Skin epidermis (tissue), 12 donors: ENCODE measurements at regions not wholly inside any gene's neighbourhood (a gene's known extent, or its start where the extent isn't known, plus 50 kb on each side); places are given as distances from the start of the nearest gene placed in this dataset.
"Not testable (repeated sequence)": the region's sequence is repeated elsewhere in the genome, so short reads cannot be mapped to it uniquely, and the experiment has no call there.

Experiments
- H3K27ac ChIP-seq, 21 experiments: fragments of 200-600 bp; sonication (generic) in 11 of 21; one replicate each; pipeline ENCODE4 v1.5.0; 2020; ENCODE audit warnings: mild to moderate bottlenecking in 3 of 21, inconsistent platforms in 2 of 21, moderate library complexity in 2 of 21
- H3K4me3 ChIP-seq, 7 experiments: fragments of 200-600 bp; sonication (generic) in 2 of 7; one replicate each; pipeline ENCODE4 v1.5.0; 2020; ENCODE audit warnings: inconsistent platforms in 2 of 7, mild to moderate bottlenecking in 2 of 7, moderate library complexity in 1 of 7

- H3K27ac ChIP-seq, result no peak overlapping the region
These were observed 391.7 kb downstream of the EDEM1 start for GRCh38 chr3:5579139-5579602.

GRCh38 chr3:5579946-5580345 lies 392.4 kb downstream of the EDEM1 start:
- Histone ChIP-seq H3K4me3 (no peak overlapping the region), H3K27ac (no peak overlapping the region)

More at GRCh38 chr3:5579139-5579602, 391.7 kb downstream of the EDEM1 start:
- no peak overlapping the region for H3K4me3 ChIP-seq

GRCh38 chr3:5580826-5581225 lies 393.3 kb downstream of the EDEM1 start:
- Histone ChIP-seq H3K4me3 (no peak overlapping the region), H3K27ac (no peak overlapping the region)

- no peak overlapping the region for H3K4me3 ChIP-seq
- H3K27ac ChIP-seq, result no peak overlapping the region
These were observed 394.2 kb downstream of the EDEM1 start for GRCh38 chr3:5581743-5582142.

- Histone ChIP-seq H3K27ac (no peak overlapping the region), H3K4me3 (no peak overlapping the region)
These were observed 396.4 kb downstream of the EDEM1 start for GRCh38 chr3:5583920-5584319.

- no peak overlapping the region for H3K4me3 ChIP-seq
These were observed 397.6 kb downstream of the EDEM1 start for GRCh38 chr3:5585085-5585484.

GRCh38 chr3:5606884-5607472 lies 419.5 kb downstream of the EDEM1 start:
- Histone ChIP-seq H3K4me3 (no peak overlapping the region), H3K27ac (no peak overlapping the region)

More at GRCh38 chr3:5585085-5585484, 397.6 kb downstream of the EDEM1 start:
- no peak overlapping the region for H3K27ac ChIP-seq

GRCh38 chr3:5607581-5607980 lies 420.1 kb downstream of the EDEM1 start:
- H3K27ac ChIP-seq, result no peak overlapping the region

GRCh38 chr3:5608971-5609370 lies 421.5 kb downstream of the EDEM1 start:
- H3K4me3 ChIP-seq, H3K27ac ChIP-seq: not testable (repeated sequence)

More at GRCh38 chr3:5607581-5607980, 420.1 kb downstream of the EDEM1 start:
- no peak overlapping the region for H3K4me3 ChIP-seq

- H3K4me3 ChIP-seq, result no peak overlapping the region
- H3K27ac ChIP-seq, result no peak overlapping the region
These were observed 426.1 kb downstream of the EDEM1 start for GRCh38 chr3:5613599-5613998.

- no peak overlapping the region for H3K4me3 ChIP-seq
- H3K27ac ChIP-seq, result no peak overlapping the region
These were observed 429.4 kb downstream of the EDEM1 start for GRCh38 chr3:5616873-5617272.

- H3K27ac ChIP-seq, result no peak overlapping the region
- no peak overlapping the region for H3K4me3 ChIP-seq
These were observed 430.7 kb downstream of the EDEM1 start for GRCh38 chr3:5618170-5618569.

- H3K4me3 ChIP-seq, result no peak overlapping the region
- no peak overlapping the region for H3K27ac ChIP-seq
These were observed 442.9 kb downstream of the EDEM1 start for GRCh38 chr3:5630406-5630805.

- Histone ChIP-seq H3K4me3 (no peak overlapping the region), H3K27ac (no peak overlapping the region)
These were observed 446.5 kb downstream of the EDEM1 start for GRCh38 chr3:5633960-5634359.

GRCh38 chr3:5634411-5634810 lies 446.9 kb downstream of the EDEM1 start:
- no peak overlapping the region for H3K4me3 ChIP-seq
- H3K27ac ChIP-seq, result no peak overlapping the region

GRCh38 chr3:5635746-5636145 lies 448.2 kb downstream of the EDEM1 start:
- H3K4me3 ChIP-seq, result no peak overlapping the region
- H3K27ac ChIP-seq, result no peak overlapping the region

GRCh38 chr3:5638550-5638949 lies 451.0 kb downstream of the EDEM1 start:
- Histone ChIP-seq H3K4me3 (no peak overlapping the region), H3K27ac (no peak overlapping the region)

GRCh38 chr3:5644773-5645670 lies 457.5 kb downstream of the EDEM1 start:
- no peak overlapping the region for H3K27ac ChIP-seq
- H3K4me3 ChIP-seq, result no peak overlapping the region

- H3K27ac ChIP-seq, result no peak overlapping the region
- H3K4me3 ChIP-seq, result no peak overlapping the region
These were observed 458.3 kb downstream of the EDEM1 start for GRCh38 chr3:5645692-5646410.

GRCh38 chr3:5650303-5650702 lies 462.8 kb downstream of the EDEM1 start:
- Histone ChIP-seq H3K4me3 (no peak overlapping the region), H3K27ac (no peak overlapping the region)

GRCh38 chr3:5651351-5651750 lies 463.8 kb downstream of the EDEM1 start:
- Histone ChIP-seq H3K27ac (no peak overlapping the region), H3K4me3 (no peak overlapping the region)
